Activated CD8-positive, alpha-beta T cell treated with anti-CD3 and anti-CD28 coated beads for 36 hours (primary cell): ENCODE measurements at regions not wholly inside any gene's neighbourhood (a gene's known extent, or its start where the extent isn't known, plus 50 kb on each side); places are given as distances from the start of the nearest gene placed in this dataset.

Experiments used
- ATAC-seq: fragments of 200-7000 bp; cut with Tn5 transposase; one replicate; pipeline ENCODE4 v1.10.0; 2021; ENCODE audit warnings: mild to moderate bottlenecking, moderate library complexity
- CTCF ChIA-PET: fragments of 350-600 bp; sonication (Branson Sonifier 250); formaldehyde crosslinking; loops from one replicate; lab custom pipeline; 2021; ENCODE audit warnings: antibody characterized with exemption; lab: Charles Lee
- POLR2A ChIA-PET: fragments of 350-600 bp; sonication (Branson Sonifier 250); formaldehyde crosslinking; loops from one replicate; lab custom pipeline; 2021; ENCODE audit warnings: antibody characterized with exemption; lab: Charles Lee
- DNase-seq: peaks from one replicate; pipeline ENCODE4 v3.0.0-alpha.2; 2020
- H3K27ac Mint-ChIP-seq: one replicate; pipeline ENCODE4 v1.8.0; 2021; ENCODE audit warnings: mild to moderate bottlenecking, mixed read lengths
- H3K27me3 Mint-ChIP-seq: one replicate; pipeline ENCODE4 v1.8.0; 2021; ENCODE audit warnings: mixed read lengths
- H3K36me3 Mint-ChIP-seq: one replicate; pipeline ENCODE4 v1.8.0; 2021; ENCODE audit warnings: low read depth, mixed read lengths
- H3K4me1 Mint-ChIP-seq: one replicate; pipeline ENCODE4 v1.8.0; 2021; ENCODE audit warnings: low read depth, mixed read lengths
- H3K4me3 Mint-ChIP-seq: one replicate; pipeline ENCODE4 v1.8.0; 2021; ENCODE audit warnings: mild to moderate bottlenecking, moderate library complexity, mixed read lengths
- H3K9me3 Mint-ChIP-seq: one replicate; pipeline ENCODE4 v1.8.0; 2021; ENCODE audit warnings: mixed read lengths
- intact Hi-C: fragments of 100-400 bp; cut with micrococcal nuclease; formaldehyde crosslinking; loops from one replicate; pipeline ENCODE4 v1.10.0; 2022
- TF ChIP-seq, protein P1 (sequence below): fragments of 200-600 bp; IDR thresholded peaks from one replicate; pipeline ENCODE4 v1.8.0; 2022; ENCODE audit warnings: antibody characterized with exemption, mild to moderate bottlenecking

DNA sequence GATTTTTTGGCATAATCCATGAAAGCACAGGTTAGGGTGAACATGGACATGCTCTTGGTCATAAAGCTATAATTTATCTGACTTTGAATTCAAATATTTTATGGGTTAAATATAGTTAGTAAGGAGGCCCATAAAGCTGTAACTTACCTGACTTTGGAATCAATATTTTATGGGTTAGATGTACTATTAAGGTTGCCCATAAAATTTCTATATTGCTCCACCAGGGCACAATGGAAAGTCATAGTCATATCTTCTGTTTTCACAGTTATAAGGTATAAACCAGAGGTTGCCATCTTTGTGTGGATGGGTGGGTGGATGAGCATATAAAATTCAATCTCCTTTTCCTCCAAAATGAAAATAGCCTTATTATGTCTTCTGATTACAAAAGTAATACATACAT is 120.5 kb upstream of the ADAMTSL1 start:
- Mint-ChIP-seq H3K27ac (no peak overlapping the region), H3K36me3 (no peaks in the 10 kb centered on the region), H3K4me1 (no peaks in the 10 kb centered on the region), H3K9me3 (no peaks in the 10 kb centered on the region), H3K4me3 (no peak overlapping the region), H3K27me3 (peaks cover 3% of the 10 kb centered on the region)
- DNase-seq = no peak
- TF ChIP-seq, protein P1, sequence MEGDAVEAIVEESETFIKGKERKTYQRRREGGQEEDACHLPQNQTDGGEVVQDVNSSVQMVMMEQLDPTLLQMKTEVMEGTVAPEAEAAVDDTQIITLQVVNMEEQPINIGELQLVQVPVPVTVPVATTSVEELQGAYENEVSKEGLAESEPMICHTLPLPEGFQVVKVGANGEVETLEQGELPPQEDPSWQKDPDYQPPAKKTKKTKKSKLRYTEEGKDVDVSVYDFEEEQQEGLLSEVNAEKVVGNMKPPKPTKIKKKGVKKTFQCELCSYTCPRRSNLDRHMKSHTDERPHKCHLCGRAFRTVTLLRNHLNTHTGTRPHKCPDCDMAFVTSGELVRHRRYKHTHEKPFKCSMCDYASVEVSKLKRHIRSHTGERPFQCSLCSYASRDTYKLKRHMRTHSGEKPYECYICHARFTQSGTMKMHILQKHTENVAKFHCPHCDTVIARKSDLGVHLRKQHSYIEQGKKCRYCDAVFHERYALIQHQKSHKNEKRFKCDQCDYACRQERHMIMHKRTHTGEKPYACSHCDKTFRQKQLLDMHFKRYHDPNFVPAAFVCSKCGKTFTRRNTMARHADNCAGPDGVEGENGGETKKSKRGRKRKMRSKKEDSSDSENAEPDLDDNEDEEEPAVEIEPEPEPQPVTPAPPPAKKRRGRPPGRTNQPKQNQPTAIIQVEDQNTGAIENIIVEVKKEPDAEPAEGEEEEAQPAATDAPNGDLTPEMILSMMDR = no peak
- intact Hi-C loops = no loop called here
- no peak for ATAC-seq
- CTCF ChIA-PET = no interaction called here
- POLR2A ChIA-PET = no interaction called here

DNA sequence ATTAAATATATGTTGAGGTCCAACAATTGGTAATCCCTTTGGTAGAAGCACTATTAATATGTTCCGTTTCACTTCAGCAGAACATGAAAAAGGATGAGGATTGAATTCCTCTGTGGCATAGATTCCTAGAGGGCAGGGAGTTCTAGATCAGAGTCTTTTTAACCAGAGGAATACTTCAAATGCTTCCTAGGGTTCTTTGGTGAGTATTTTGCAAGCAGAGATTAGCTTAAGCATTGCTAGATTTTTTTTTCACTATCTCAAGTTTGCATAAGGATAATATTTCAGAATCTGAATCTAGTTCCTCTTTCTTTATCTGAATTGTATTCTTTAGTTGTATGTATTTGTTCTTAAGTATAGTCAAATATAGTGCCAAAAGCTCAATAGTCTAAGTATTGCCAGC is 116.6 kb upstream of the ADAMTSL1 start:
- CTCF ChIA-PET = no interaction called here
- intact Hi-C loops = no loop called here
- no peaks in the 10 kb centered on the region for H3K9me3 Mint-ChIP-seq
- POLR2A ChIA-PET = no interaction called here
- H3K4me3 Mint-ChIP-seq = no peak overlapping the region
- H3K27ac Mint-ChIP-seq = no peak overlapping the region
- ATAC-seq (no peak), DNase-seq (no peak)
- no peaks in the 10 kb centered on the region for H3K4me1 Mint-ChIP-seq
- H3K36me3 Mint-ChIP-seq = no peaks in the 10 kb centered on the region
- TF ChIP-seq, protein P1 = no peak
- H3K27me3 Mint-ChIP-seq = no peaks in the 10 kb centered on the region

DNA sequence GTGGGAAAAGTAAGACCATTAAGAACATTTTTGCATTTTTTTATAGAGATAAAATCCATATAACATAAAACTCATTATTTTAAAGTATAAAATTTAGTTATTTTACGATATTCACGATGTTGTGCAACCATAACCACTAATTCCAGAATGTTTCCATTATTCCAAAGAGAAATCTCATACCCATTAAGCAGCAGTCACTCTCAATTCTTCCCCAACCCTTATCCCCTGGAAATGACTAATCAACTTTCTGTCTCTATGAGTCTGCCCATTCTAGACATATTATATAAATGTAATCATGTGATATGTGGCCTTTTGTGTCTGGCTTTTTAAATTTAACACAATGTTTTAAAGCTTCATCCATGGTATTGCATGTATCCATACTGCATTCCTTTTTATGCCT is 115.6 kb upstream of the ADAMTSL1 start:
- H3K4me3 Mint-ChIP-seq = no peak overlapping the region

DNA sequence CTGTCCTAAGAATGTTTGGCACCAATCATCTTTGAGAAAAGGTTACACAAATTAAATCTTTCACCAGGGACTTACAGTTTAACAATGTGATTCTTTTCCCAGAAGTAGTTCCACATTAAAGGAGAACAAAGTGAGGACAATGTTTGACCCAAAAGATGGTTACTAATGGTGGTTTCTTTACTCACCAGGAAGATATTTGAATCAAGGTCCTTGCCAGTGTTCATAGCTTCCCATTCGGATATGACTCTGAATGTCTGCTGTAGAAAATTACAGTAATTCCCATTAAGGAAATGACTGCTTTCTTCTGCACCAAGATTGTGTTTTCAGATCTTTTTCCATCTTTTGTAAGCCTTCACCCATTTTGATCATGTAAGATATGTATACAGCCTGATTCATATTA is 114.6 kb upstream of the ADAMTSL1 start:
- CTCF ChIA-PET = no interaction called here
- Mint-ChIP-seq H3K36me3 (no peaks in the 10 kb centered on the region), H3K9me3 (no peaks in the 10 kb centered on the region), H3K27ac (no peak overlapping the region), H3K4me1 (no peaks in the 10 kb centered on the region), H3K4me3 (no peak overlapping the region), H3K27me3 (no peaks in the 10 kb centered on the region)
- TF ChIP-seq, protein P1 = no peak
- intact Hi-C loops = no loop called here
- ATAC-seq (no peak), DNase-seq (no peak)
- POLR2A ChIA-PET = no interaction called here

More for the DNA sequence above, 115.6 kb upstream of the ADAMTSL1 start:
- DNase-seq (no peak), ATAC-seq (no peak)
- Mint-ChIP-seq H3K27me3 (no peaks in the 10 kb centered on the region), H3K9me3 (no peaks in the 10 kb centered on the region), H3K27ac (no peak overlapping the region), H3K36me3 (no peaks in the 10 kb centered on the region), H3K4me1 (no peaks in the 10 kb centered on the region)
- ChIA-PET CTCF (no interaction called here), POLR2A (no interaction called here)
- TF ChIP-seq, protein P1 = no peak
- intact Hi-C loops = no loop called here

DNA sequence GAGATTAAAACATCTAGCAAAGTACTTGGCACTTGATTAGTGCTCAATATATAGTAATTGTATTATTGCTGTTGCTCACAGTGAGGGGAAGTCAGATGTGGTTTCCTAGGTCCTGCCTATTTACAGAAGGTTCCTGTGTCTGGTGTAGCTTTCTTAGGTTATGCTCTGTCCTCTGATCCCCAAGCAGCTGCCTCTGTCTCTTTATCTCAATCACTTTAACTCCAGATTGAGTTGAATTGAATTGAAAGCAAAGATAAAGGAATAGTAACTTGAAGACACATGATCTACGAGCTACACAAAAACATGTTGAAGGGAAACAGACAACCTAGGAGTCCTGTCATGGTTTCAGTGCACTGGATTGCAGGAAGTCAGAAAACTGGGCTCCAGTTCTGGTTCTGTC is 113.9 kb upstream of the ADAMTSL1 start:
- TF ChIP-seq, protein P1 = no peak
- intact Hi-C loops = no loop called here
- no peaks in the 10 kb centered on the region for H3K4me1 Mint-ChIP-seq
- no peak overlapping the region for H3K4me3 Mint-ChIP-seq
- H3K27me3 Mint-ChIP-seq = no peaks in the 10 kb centered on the region
- ChIA-PET CTCF (no interaction called here), POLR2A (no interaction called here)
- no peak overlapping the region for H3K27ac Mint-ChIP-seq
- ATAC-seq (no peak), DNase-seq (no peak)
- no peaks in the 10 kb centered on the region for H3K9me3 Mint-ChIP-seq
- H3K36me3 Mint-ChIP-seq = no peaks in the 10 kb centered on the region
